ENCODE measurements at regions not wholly inside any gene's neighbourhood (a gene's known extent, or its start where the extent isn't known, plus 50 kb on each side); places are given as distances from the start of the nearest gene placed in this dataset.

DNA sequence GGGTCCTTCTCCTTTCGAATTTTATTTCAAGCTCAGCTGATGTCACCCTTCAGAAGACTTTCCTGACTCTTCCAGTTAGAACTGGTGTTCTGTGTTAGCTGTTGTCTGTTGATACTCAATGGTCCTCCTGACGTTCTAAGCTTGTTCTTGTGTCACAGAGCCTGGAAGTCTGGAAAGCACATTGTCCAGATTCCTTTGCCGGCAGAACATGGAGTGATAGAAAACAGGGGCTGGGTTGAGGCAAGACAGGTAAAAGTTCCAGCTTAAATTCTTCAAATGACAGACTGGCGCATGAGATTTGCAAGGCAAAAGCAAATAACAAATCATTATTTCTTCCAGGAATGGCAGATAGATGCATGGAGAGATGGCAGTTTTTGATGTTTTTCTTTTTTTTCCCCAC, 102.0 kb upstream of the CLSTN2 start:
- no peak overlapping the region for H3K9ac ChIP-seq (ENCODE audit: low read length in 5 of 5)
- H3K27ac ChIP-seq (ENCODE audit: low read depth, low read length), result no peak overlapping the region
- no peak overlapping the region for H3K4me3 ChIP-seq (ENCODE audit: low read depth in 1 of 5, low read length in 5 of 5)
- no peaks in the 10 kb centered on the region for H3K27me3 ChIP-seq (ENCODE audit: control insufficient read depth in 5 of 5, insufficient read depth in 4 of 5, low read length in 5 of 5)
- H3K4me1 ChIP-seq (ENCODE audit: control insufficient read depth in 5 of 5, insufficient read depth in 5 of 5, low read length in 5 of 5), result peaks cover 0 to 45% (median 35%) of the 10 kb centered on the region in 5 donors
- H3K36me3 ChIP-seq (ENCODE audit: control insufficient read depth in 5 of 5, insufficient read depth in 5 of 5, low read length in 5 of 5), result no peaks in the 10 kb centered on the region
- no peaks in the 10 kb centered on the region for H3K9me3 ChIP-seq (ENCODE audit: control insufficient read depth in 5 of 5, low read length in 5 of 5)

DNA sequence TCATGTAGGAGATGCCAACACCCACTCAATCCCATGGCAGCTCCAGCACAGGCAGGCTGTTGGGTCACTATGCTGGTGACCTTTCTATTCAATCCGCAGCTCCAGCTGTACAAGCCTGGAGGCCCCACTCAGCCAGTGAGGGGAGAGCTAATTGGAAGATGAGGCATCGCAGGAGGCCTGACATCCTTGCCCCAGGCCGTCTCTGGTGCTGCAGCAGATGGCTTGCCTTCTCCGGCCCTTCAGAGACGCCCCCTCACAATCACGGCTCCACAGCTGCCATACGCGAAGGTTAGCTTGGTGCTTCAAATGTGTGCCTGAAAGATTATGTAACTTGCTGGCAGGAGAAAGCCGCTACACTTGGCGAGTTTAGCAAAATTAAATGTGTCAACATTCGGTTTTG, 104.2 kb upstream of the CLSTN2 start:
- Histone ChIP-seq H3K4me1 (ENCODE audit: control insufficient read depth in 5 of 5, insufficient read depth in 5 of 5, low read length in 5 of 5) (peaks cover 0 to 35% (median 29%) of the 10 kb centered on the region in 5 donors), H3K27ac (ENCODE audit: low read depth, low read length) (no peak overlapping the region), H3K27me3 (ENCODE audit: control insufficient read depth in 5 of 5, insufficient read depth in 4 of 5, low read length in 5 of 5) (no peaks in the 10 kb centered on the region), H3K9me3 (ENCODE audit: control insufficient read depth in 5 of 5, low read length in 5 of 5) (no peaks in the 10 kb centered on the region), H3K4me3 (ENCODE audit: low read depth in 1 of 5, low read length in 5 of 5) (peak overlapping the region in 1 of 5 donors; percentile 29), H3K36me3 (ENCODE audit: control insufficient read depth in 5 of 5, insufficient read depth in 5 of 5, low read length in 5 of 5) (no peaks in the 10 kb centered on the region), H3K9ac (ENCODE audit: low read length in 5 of 5) (no peak overlapping the region)

DNA sequence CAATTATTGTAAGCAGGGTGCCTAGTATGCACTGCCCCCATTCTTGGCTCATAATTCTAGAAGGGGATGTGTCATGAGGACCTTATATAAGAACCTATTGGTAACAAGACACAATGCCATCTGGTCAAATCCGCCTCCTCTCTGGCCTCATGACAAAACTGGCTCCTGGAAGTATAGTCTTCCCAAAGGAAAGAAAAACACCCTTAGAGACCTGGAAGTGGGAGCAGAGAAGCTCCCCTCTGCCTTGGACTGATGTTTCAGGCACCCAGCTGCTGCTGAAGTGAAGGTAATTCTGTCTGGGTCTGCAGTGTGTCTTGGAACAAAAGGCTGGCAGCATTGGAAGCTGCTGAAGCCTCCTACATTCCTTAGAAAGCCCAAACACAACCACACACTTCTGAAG, 107.2 kb upstream of the CLSTN2 start:
- peaks cover 0 to 33% (median 25%) of the 10 kb centered on the region in 5 donors for H3K4me1 ChIP-seq (ENCODE audit: control insufficient read depth in 5 of 5, insufficient read depth in 5 of 5, low read length in 5 of 5)
- no peak overlapping the region for H3K4me3 ChIP-seq (ENCODE audit: low read depth in 1 of 5, low read length in 5 of 5)
- H3K9me3 ChIP-seq (ENCODE audit: control insufficient read depth in 5 of 5, low read length in 5 of 5), result no peaks in the 10 kb centered on the region
- H3K36me3 ChIP-seq (ENCODE audit: control insufficient read depth in 5 of 5, insufficient read depth in 5 of 5, low read length in 5 of 5), result no peaks in the 10 kb centered on the region
- H3K27ac ChIP-seq (ENCODE audit: low read depth, low read length), result peak overlapping the region; percentile 35
- no peak overlapping the region for H3K9ac ChIP-seq (ENCODE audit: low read length in 5 of 5)
- H3K27me3 ChIP-seq (ENCODE audit: control insufficient read depth in 5 of 5, insufficient read depth in 4 of 5, low read length in 5 of 5), result no peaks in the 10 kb centered on the region

DNA sequence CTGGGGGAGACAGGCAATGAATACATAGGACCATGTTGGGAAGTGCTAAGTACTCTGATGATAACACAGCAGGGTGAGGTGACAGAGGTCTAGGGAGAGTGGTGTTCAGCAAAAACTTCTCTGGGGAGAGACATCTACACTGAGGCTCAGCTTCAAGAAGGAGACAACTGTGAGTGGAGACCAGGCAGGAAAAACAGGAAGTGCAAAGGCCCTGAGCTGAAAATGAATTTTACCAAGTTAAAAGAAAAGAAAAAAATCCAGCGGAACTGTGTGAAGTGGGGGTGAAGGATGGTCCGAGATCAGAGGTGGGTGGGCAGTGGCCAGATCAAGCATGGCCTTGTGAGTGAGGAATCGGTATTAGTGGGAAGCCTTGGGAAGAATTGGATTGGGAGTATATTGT, 110.1 kb upstream of the CLSTN2 start:
- no peak overlapping the region for H3K27ac ChIP-seq (ENCODE audit: low read depth, low read length)
- no peaks in the 10 kb centered on the region for H3K36me3 ChIP-seq (ENCODE audit: control insufficient read depth in 5 of 5, insufficient read depth in 5 of 5, low read length in 5 of 5)
- H3K9ac ChIP-seq (ENCODE audit: low read length in 5 of 5), result no peak overlapping the region

DNA sequence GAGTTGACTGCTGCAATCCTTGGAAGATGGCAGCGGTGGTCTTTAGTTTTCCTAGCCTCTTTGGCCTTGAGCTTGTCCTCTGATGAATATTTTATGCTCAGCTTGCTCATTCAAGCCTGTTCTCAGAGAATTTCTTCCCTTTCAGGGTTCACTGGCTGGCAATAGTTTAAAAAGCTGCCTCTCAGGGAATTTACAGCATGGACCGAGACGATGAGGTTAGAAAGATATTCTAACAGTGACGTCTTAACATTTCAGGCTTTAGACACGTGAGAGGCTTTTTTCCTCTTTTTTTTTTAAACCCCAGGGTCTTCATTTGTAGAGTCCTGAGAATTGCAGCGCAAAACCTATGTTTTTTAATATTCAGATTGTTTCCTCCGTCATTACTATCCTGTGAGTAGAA, 120.3 kb upstream of the CLSTN2 start:
- Histone ChIP-seq H3K9me3 (ENCODE audit: control insufficient read depth in 5 of 5, low read length in 5 of 5) (no peaks in the 10 kb centered on the region), H3K36me3 (ENCODE audit: control insufficient read depth in 5 of 5, insufficient read depth in 5 of 5, low read length in 5 of 5) (no peaks in the 10 kb centered on the region), H3K27ac (ENCODE audit: low read depth, low read length) (no peak overlapping the region), H3K9ac (ENCODE audit: low read length in 5 of 5) (no peak overlapping the region), H3K4me3 (ENCODE audit: low read depth in 1 of 5, low read length in 5 of 5) (no peak overlapping the region), H3K4me1 (ENCODE audit: control insufficient read depth in 5 of 5, insufficient read depth in 5 of 5, low read length in 5 of 5) (no peaks in the 10 kb centered on the region), H3K27me3 (ENCODE audit: control insufficient read depth in 5 of 5, insufficient read depth in 4 of 5, low read length in 5 of 5) (no peaks in the 10 kb centered on the region)

More for the DNA sequence above, 110.1 kb upstream of the CLSTN2 start:
- Histone ChIP-seq H3K27me3 (ENCODE audit: control insufficient read depth in 5 of 5, insufficient read depth in 4 of 5, low read length in 5 of 5) (no peaks in the 10 kb centered on the region), H3K4me1 (ENCODE audit: control insufficient read depth in 5 of 5, insufficient read depth in 5 of 5, low read length in 5 of 5) (peaks cover 0 to 13% (median 11%) of the 10 kb centered on the region in 5 donors), H3K4me3 (ENCODE audit: low read depth in 1 of 5, low read length in 5 of 5) (no peak overlapping the region), H3K9me3 (ENCODE audit: control insufficient read depth in 5 of 5, low read length in 5 of 5) (no peaks in the 10 kb centered on the region)

DNA sequence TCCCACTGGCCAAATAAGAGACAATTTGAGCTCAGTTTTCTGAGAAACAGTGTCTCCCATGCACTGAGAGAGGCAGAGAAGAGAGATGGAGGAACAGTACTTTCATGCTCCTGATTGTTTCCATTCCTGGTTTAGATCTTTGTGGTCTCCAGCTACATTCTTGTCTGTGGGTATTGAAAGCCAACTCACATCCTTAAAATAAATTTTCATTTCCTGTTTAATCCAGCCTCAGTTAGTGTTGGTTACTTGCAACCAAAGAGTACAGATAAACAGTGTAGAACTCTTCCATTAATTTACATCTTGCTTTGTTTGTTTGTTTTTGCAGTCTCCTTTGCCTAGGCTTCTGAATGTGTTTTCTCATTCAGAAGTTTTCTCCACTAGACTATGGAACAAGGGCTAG, 123.7 kb upstream of the CLSTN2 start:
- no peak overlapping the region for H3K9ac ChIP-seq (ENCODE audit: low read length in 5 of 5)
- no peak overlapping the region for H3K27ac ChIP-seq (ENCODE audit: low read depth, low read length)
- H3K9me3 ChIP-seq (ENCODE audit: control insufficient read depth in 5 of 5, low read length in 5 of 5), result no peaks in the 10 kb centered on the region
- H3K36me3 ChIP-seq (ENCODE audit: control insufficient read depth in 5 of 5, insufficient read depth in 5 of 5, low read length in 5 of 5), result no peaks in the 10 kb centered on the region
- H3K4me3 ChIP-seq (ENCODE audit: low read depth in 1 of 5, low read length in 5 of 5), result no peak overlapping the region
- H3K4me1 ChIP-seq (ENCODE audit: control insufficient read depth in 5 of 5, insufficient read depth in 5 of 5, low read length in 5 of 5), result no peaks in the 10 kb centered on the region
- H3K27me3 ChIP-seq (ENCODE audit: control insufficient read depth in 5 of 5, insufficient read depth in 4 of 5, low read length in 5 of 5), result no peaks in the 10 kb centered on the region

DNA sequence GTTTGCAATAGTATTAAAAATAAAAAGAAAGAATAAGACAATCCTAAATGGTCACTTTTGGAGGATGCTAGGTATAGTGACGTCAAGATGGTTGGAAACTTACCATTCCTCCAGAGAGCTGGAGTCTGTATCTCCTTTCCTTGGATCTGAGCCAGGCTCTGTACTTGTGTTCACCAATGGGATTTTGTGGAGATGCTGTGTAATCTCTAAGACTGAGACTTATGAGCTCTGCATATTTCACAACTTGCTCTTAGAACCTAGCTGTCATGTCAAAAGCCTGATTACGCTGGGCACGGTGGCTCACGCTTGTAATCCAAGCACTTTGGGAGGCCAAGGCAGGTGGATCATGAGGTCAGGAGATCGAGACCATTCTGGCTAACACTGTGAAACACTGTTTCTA, 126.8 kb upstream of the CLSTN2 start:
- H3K27ac ChIP-seq (ENCODE audit: low read depth, low read length), result no peak overlapping the region
- H3K27me3 ChIP-seq (ENCODE audit: control insufficient read depth in 5 of 5, insufficient read depth in 4 of 5, low read length in 5 of 5), result no peaks in the 10 kb centered on the region
- no peaks in the 10 kb centered on the region for H3K9me3 ChIP-seq (ENCODE audit: control insufficient read depth in 5 of 5, low read length in 5 of 5)

DNA sequence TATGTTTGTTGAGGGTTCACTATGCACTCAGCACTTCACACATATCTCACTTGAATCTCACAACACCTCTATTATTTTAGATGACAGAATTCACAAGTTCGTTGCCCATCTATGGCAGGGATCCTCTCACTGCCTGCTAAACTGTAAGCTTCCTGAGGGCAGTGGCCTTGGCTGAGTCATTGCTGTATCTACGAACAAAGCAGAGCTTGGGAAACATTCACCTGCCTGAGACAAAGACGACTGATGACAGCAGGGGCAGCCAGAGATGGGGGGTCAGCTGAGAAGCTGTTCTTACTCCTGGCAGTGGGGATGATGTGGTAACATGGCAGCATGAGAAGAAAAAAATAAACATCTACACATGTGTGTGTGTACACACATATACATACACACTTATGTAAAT, 125.5 kb upstream of the NMNAT3 start:
- Histone ChIP-seq H3K9me3 (ENCODE audit: control insufficient read depth in 5 of 5, low read length in 5 of 5) (no peaks in the 10 kb centered on the region), H3K9ac (ENCODE audit: low read length in 5 of 5) (no peak overlapping the region), H3K27me3 (ENCODE audit: control insufficient read depth in 5 of 5, insufficient read depth in 4 of 5, low read length in 5 of 5) (no peaks in the 10 kb centered on the region), H3K4me1 (ENCODE audit: control insufficient read depth in 5 of 5, insufficient read depth in 5 of 5, low read length in 5 of 5) (no peaks in the 10 kb centered on the region), H3K4me3 (ENCODE audit: low read depth in 1 of 5, low read length in 5 of 5) (no peak overlapping the region), H3K36me3 (ENCODE audit: control insufficient read depth in 5 of 5, insufficient read depth in 5 of 5, low read length in 5 of 5) (no peaks in the 10 kb centered on the region), H3K27ac (ENCODE audit: low read depth, low read length) (no peak overlapping the region)

More for the DNA sequence above, 126.8 kb upstream of the CLSTN2 start:
- H3K36me3 ChIP-seq (ENCODE audit: control insufficient read depth in 5 of 5, insufficient read depth in 5 of 5, low read length in 5 of 5), result no peaks in the 10 kb centered on the region
- no peak overlapping the region for H3K9ac ChIP-seq (ENCODE audit: low read length in 5 of 5)
- H3K4me3 ChIP-seq (ENCODE audit: low read depth in 1 of 5, low read length in 5 of 5), result no peak overlapping the region
- H3K4me1 ChIP-seq (ENCODE audit: control insufficient read depth in 5 of 5, insufficient read depth in 5 of 5, low read length in 5 of 5), result no peaks in the 10 kb centered on the region

DNA sequence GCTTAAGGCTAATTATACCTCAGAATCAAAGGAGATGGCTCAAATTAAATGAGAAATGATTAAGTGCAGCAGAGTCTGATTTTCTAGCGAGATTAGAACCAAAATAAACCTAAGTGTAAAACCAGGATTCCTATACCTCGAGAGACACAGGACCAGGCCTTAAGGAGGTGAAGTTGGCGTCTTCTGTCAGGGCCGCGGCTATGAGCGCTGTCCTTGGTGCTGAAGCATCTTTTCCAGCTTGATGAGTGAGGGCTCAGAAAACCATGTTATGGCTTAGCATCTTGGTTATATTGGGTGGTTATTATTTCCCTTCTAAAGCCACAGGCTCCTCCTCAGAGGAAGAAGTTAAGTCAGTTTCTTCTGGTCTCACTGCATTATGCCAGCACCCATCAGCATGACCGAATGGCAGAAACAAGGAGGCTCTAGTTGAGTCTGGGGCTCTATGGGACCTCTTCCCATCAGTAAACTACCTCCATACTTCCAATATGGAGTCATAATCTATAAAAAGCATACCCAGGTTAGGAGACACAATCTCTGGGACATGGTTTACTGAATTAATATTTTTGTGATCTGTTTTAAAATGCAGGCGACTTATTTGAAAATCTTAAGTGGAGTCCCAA, 120.1 kb upstream of the NMNAT3 start:
- Histone ChIP-seq H3K27ac (ENCODE audit: low read depth, low read length) (no peak overlapping the region), H3K4me3 (ENCODE audit: low read depth in 1 of 5, low read length in 5 of 5) (no peak overlapping the region), H3K9ac (ENCODE audit: low read length in 5 of 5) (no peak overlapping the region), H3K27me3 (ENCODE audit: control insufficient read depth in 5 of 5, insufficient read depth in 4 of 5, low read length in 5 of 5) (no peaks in the 10 kb centered on the region), H3K4me1 (ENCODE audit: control insufficient read depth in 5 of 5, insufficient read depth in 5 of 5, low read length in 5 of 5) (no peaks in the 10 kb centered on the region), H3K36me3 (ENCODE audit: control insufficient read depth in 5 of 5, insufficient read depth in 5 of 5, low read length in 5 of 5) (no peaks in the 10 kb centered on the region), H3K9me3 (ENCODE audit: control insufficient read depth in 5 of 5, low read length in 5 of 5) (peaks cover 0 to 7% (median 5%) of the 10 kb centered on the region in 5 donors)

DNA sequence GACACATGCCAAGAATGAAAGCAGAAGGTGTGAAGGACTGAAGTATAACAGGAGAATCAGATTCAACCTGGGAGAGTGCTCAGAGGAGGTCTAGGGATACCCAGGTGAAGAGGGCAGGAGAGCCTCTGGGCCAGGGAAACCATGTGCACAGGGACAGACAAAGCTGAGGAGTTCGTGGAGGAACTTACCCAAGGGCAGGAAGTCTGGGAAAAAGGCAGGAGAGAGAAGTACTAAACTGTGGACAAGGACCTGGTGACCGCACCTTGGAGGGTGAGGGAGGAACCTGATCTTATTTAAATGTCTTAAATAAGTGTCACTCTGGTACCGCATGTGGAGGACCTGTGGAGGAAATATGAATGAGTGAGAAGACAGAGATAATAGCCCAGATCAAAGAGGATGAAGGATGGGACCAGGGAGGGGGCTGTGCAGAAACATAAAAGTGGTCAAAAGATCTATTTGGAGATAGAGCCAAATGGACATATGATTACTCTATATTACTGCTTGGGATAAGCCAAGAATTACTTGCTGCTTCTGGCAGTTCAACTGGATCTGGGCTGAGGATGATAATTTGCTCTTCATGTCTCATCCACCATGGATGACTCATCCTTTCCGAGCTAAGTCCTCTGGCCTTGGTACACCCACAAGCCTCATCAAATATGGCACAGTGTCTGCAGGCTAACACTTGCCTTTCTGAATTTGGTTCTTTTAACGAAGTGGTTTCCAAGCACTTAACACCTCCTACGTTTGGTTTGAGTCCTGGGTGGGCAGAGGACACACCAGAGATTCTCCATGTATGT, 116.9 kb upstream of the NMNAT3 start:
- H3K9ac ChIP-seq (ENCODE audit: low read length in 5 of 5), result no peak overlapping the region
- H3K27me3 ChIP-seq (ENCODE audit: control insufficient read depth in 5 of 5, insufficient read depth in 4 of 5, low read length in 5 of 5), result no peaks in the 10 kb centered on the region
- H3K36me3 ChIP-seq (ENCODE audit: control insufficient read depth in 5 of 5, insufficient read depth in 5 of 5, low read length in 5 of 5), result no peaks in the 10 kb centered on the region
- no peaks in the 10 kb centered on the region for H3K4me1 ChIP-seq (ENCODE audit: control insufficient read depth in 5 of 5, insufficient read depth in 5 of 5, low read length in 5 of 5)
- H3K9me3 ChIP-seq (ENCODE audit: control insufficient read depth in 5 of 5, low read length in 5 of 5), result peaks cover 0 to 12% (median 5%) of the 10 kb centered on the region in 5 donors
- H3K27ac ChIP-seq (ENCODE audit: low read depth, low read length), result no peak overlapping the region
- H3K4me3 ChIP-seq (ENCODE audit: low read depth in 1 of 5, low read length in 5 of 5), result no peak overlapping the region
